BE2C (cell line): ENCODE measurements at regions not wholly inside any gene's neighbourhood (a gene's known extent, or its start where the extent isn't known, plus 50 kb on each side); places are given as distances from the start of the nearest gene placed in this dataset.

Experiments
- DNase-seq: peaks from one replicate; pipeline ENCODE4 v3.0.0-alpha.2; 2020
- H3K27me3 ChIP-seq: fragments of 250-450 bp; sonication (Bioruptor Pico); 2 replicates; pipeline ENCODE4 v1.5.1; 2020; ENCODE audit warnings: mild to moderate bottlenecking
- H3K36me3 ChIP-seq: fragments of 250-450 bp; sonication (Bioruptor Pico); 2 replicates; pipeline ENCODE4 v1.5.1; 2020; ENCODE audit warnings: mild to moderate bottlenecking
- H3K4me1 ChIP-seq: fragments of 250-450 bp; sonication (Bioruptor Pico); 2 replicates; pipeline ENCODE4 v1.5.1; 2020
- H3K4me3 ChIP-seq: 2 replicates; pipeline ENCODE4 v1.5.1; 2011; ENCODE audit warnings: low read depth, low read length
- H3K9me3 ChIP-seq: fragments of 250-450 bp; sonication (Bioruptor Pico); 2 replicates; pipeline ENCODE4 v1.5.1; 2020
- CTCF ChIP-seq: IDR thresholded peaks from 2 replicates; pipeline ENCODE4 v1.5.1; 2012; ENCODE audit warnings: mild to moderate bottlenecking, low read depth, low read length

GRCh38 chr10:65531545-65531944 lies 1394.3 kb upstream of the LRRTM3 start:
- Histone ChIP-seq H3K9me3 (no peaks in the 10 kb centered on the region), H3K4me1 (no peaks in the 10 kb centered on the region), H3K36me3 (no peaks in the 10 kb centered on the region), H3K4me3 (no peak overlapping the region), H3K27me3 (no peaks in the 10 kb centered on the region)
- no peak for TF ChIP-seq CTCF
- DNase-seq = no peak

GRCh38 chr10:65534771-65535170 lies 1391.1 kb upstream of the LRRTM3 start:
- H3K36me3 ChIP-seq = no peaks in the 10 kb centered on the region
- no peaks in the 10 kb centered on the region for H3K4me1 ChIP-seq
- no peak overlapping the region for H3K4me3 ChIP-seq
- H3K9me3 ChIP-seq = no peaks in the 10 kb centered on the region
- DNase-seq = no peak
- TF ChIP-seq CTCF = no peak
- H3K27me3 ChIP-seq = no peaks in the 10 kb centered on the region

- H3K9me3 ChIP-seq = no peaks in the 10 kb centered on the region
- no peak overlapping the region for H3K4me3 ChIP-seq
- H3K36me3 ChIP-seq = no peaks in the 10 kb centered on the region
- no peaks in the 10 kb centered on the region for H3K27me3 ChIP-seq
- no peak for TF ChIP-seq CTCF
- DNase-seq = no peak
- no peaks in the 10 kb centered on the region for H3K4me1 ChIP-seq
Observed at GRCh38 chr10:65544756-65545155, 1381.1 kb upstream of the LRRTM3 start.

GRCh38 chr10:65548001-65548400 lies 1377.8 kb upstream of the LRRTM3 start:
- Histone ChIP-seq H3K9me3 (no peaks in the 10 kb centered on the region), H3K4me1 (no peaks in the 10 kb centered on the region), H3K27me3 (no peaks in the 10 kb centered on the region), H3K4me3 (no peak overlapping the region), H3K36me3 (no peaks in the 10 kb centered on the region)
- TF ChIP-seq CTCF = no peak
- DNase-seq = no peak

- no peaks in the 10 kb centered on the region for H3K27me3 ChIP-seq
- H3K4me1 ChIP-seq = no peaks in the 10 kb centered on the region
- no peak for DNase-seq
- no peaks in the 10 kb centered on the region for H3K9me3 ChIP-seq
- no peak for TF ChIP-seq CTCF
- no peaks in the 10 kb centered on the region for H3K36me3 ChIP-seq
- H3K4me3 ChIP-seq = no peak overlapping the region
Observed at GRCh38 chr10:65550761-65551160, 1375.1 kb upstream of the LRRTM3 start.

GRCh38 chr10:65555192-65555591 lies 1370.6 kb upstream of the LRRTM3 start:
- 0 out of 2 replicates have a peak, but pooled peaks have one; percentile 6 for TF ChIP-seq CTCF
- no peaks in the 10 kb centered on the region for H3K9me3 ChIP-seq
- no peak overlapping the region for H3K4me3 ChIP-seq
- no peaks in the 10 kb centered on the region for H3K4me1 ChIP-seq
- DNase-seq = no peak
- no peaks in the 10 kb centered on the region for H3K36me3 ChIP-seq
- H3K27me3 ChIP-seq = no peaks in the 10 kb centered on the region
